Cardiac fibroblast (primary cell): ENCODE measurements at regions not wholly inside any gene's neighbourhood (a gene's known extent, or its start where the extent isn't known, plus 50 kb on each side); places are given as distances from the start of the nearest gene placed in this dataset.

Source experiments
- DNase-seq, 2 donors: peaks; one replicate each; pipeline versions ENCODE4 v3.0.0 to v3.0.0-alpha.2; 2010; ENCODE audit warnings: low read depth in 2 of 2
- H3K4me3 ChIP-seq, 2 donors: replicated peaks in 1 of 2; 1 replicate in 1 of 2; 2 replicates in 1 of 2; pipeline ENCODE4 v1.5.1; 2011; ENCODE audit warnings: low read depth in 2 of 2, low read length in 2 of 2, mild to moderate bottlenecking in 2 of 2, moderate library complexity in 1 of 2
- CTCF ChIP-seq: IDR thresholded peaks from one replicate; pipeline ENCODE4 v1.5.1; 2011; ENCODE audit warnings: low read depth, mild to moderate bottlenecking, low read length, inconsistent platforms

GRCh38 chr20:56861590-56861989, 232.5 kb downstream of the TFAP2C start:
- no peak overlapping the region for H3K4me3 ChIP-seq
- no peak for TF ChIP-seq CTCF
- no peak for DNase-seq

- no peak overlapping the region for H3K4me3 ChIP-seq
- DNase-seq = no peak
- TF ChIP-seq CTCF = no peak
Observed at GRCh38 chr20:56865055-56865454, 235.9 kb downstream of the TFAP2C start.

GRCh38 chr20:56867128-56867527, 238.0 kb downstream of the TFAP2C start:
- DNase-seq = no peak
- TF ChIP-seq CTCF = no peak
- H3K4me3 ChIP-seq = no peak overlapping the region

- no peak for DNase-seq
- TF ChIP-seq CTCF = no peak
- H3K4me3 ChIP-seq = no peak overlapping the region
Observed at GRCh38 chr20:56868746-56869145, 239.6 kb downstream of the TFAP2C start.

GRCh38 chr20:56870271-56870670, 241.2 kb downstream of the TFAP2C start:
- no peak for DNase-seq
- H3K4me3 ChIP-seq = no peak overlapping the region
- TF ChIP-seq CTCF = no peak

- DNase-seq = no peak
- TF ChIP-seq CTCF = no peak
- H3K4me3 ChIP-seq = no peak overlapping the region
Observed at GRCh38 chr20:56871691-56872090, 242.6 kb downstream of the TFAP2C start.
